HCT116 (cell line): ENCODE measurements at regions not wholly inside any gene's neighbourhood (a gene's known extent, or its start where the extent isn't known, plus 50 kb on each side); places are given as distances from the start of the nearest gene placed in this dataset.

Source experiments
- ATAC-seq: fragments of 200-7000 bp; cut with Tn5 transposase; 2 replicates; pipeline ENCODE4 v1.9.1; 2020; ENCODE audit warnings: mild to moderate bottlenecking, moderate library complexity
- BruUV-seq: library from RNA; stranded (reverse); fragments of 400-500 nt; replicated peaks from 2 replicates; lab custom pipeline; 2021; lab: Mats Ljungman, UMichigan
- CTCF ChIA-PET: fragments of 300-600 bp; sonication (Branson Sonifier 250); formaldehyde crosslinking; loops from one replicate; lab custom pipeline; 2021; ENCODE audit warnings: antibody characterized with exemption; lab: Charles Lee
- POLR2A ChIA-PET: fragments of 300-600, 350-600 bp; sonication (Branson Sonifier 250); formaldehyde crosslinking; loops from one replicate; lab custom pipeline; 2021; ENCODE audit warnings: antibody characterized with exemption; lab: Charles Lee
- RAD21 ChIA-PET, 2 experiments: fragments of 300-600 bp; sonication (Branson Sonifier 250); formaldehyde crosslinking; loops; one replicate each; lab custom pipeline; 2023; ENCODE audit warnings: low total read pairs in 2 of 2; ENCODE audit not compliant: uncharacterized antibody in 2 of 2, unreplicated experiment in 2 of 2, low non-redundant PET in 1 of 2; lab: Charles Lee
- DNase-seq: peaks from one replicate; pipeline ENCODE4 v3.0.0-alpha.2; 2010; ENCODE audit warnings: low read depth, low spot score
- H2AFZ ChIP-seq: fragments of 200-600 bp; shearing (Covaris generic), sonication (generic); 2 replicates; pipeline ENCODE4 v1.6.1; 2017; ENCODE audit warnings: low read depth, mixed run types, mixed read lengths, antibody characterized with exemption, low read length; ENCODE audit not compliant: poor library complexity, severe bottlenecking
- H3K27ac ChIP-seq: 2 replicates; pipeline ENCODE4 v1.5.1; 2012; ENCODE audit warnings: low read depth, low read length
- H3K27me3 ChIP-seq: fragments of 200-600 bp; sonication (generic); 2 replicates; pipeline ENCODE4 v1.6.1; 2016; ENCODE audit warnings: mixed run types, low read length, mixed read lengths; ENCODE audit not compliant: insufficient read depth
- H3K36me3 ChIP-seq, 2 experiments: fragments of 200-500 bp in 1 of 2; fragments of 200-600 bp in 1 of 2; sonication (Bioruptor generic) in 1 of 2; sonication (generic) in 1 of 2; 2 replicates each; pipeline versions ENCODE4 v1.5.1 to v1.6.1; 2014 to 2016; ENCODE audit warnings: low read length in 2 of 2, inconsistent platforms in 1 of 2, mixed read lengths in 1 of 2, mixed run types in 1 of 2; ENCODE audit not compliant: insufficient read depth in 2 of 2, control insufficient read depth in 1 of 2
- H3K4me1 ChIP-seq, 2 experiments: fragments of 200-600 bp in 1 of 2; sonication (generic) in 1 of 2; 2 replicates each; pipeline versions ENCODE4 v1.5.1 to v1.6.1; 2012 to 2017; ENCODE audit warnings: low read length in 2 of 2, inconsistent platforms in 1 of 2, mild to moderate bottlenecking in 1 of 2, mixed read lengths in 1 of 2, mixed run types in 1 of 2, moderate library complexity in 1 of 2; ENCODE audit not compliant: insufficient read depth in 2 of 2, control insufficient read depth in 1 of 2
- H3K4me2 ChIP-seq: fragments of 200-600 bp; sonication (generic); 2 replicates; pipeline ENCODE4 v1.6.1; 2017; ENCODE audit warnings: mixed run types, low read length, mixed read lengths
- H3K4me3 ChIP-seq, 2 experiments: fragments of 200-600 bp in 1 of 2; sonication (generic) in 1 of 2; replicated peaks in 1 of 2; 2 replicates each; pipeline ENCODE4 v1.5.1; 2011 to 2016; ENCODE audit warnings: low read length in 2 of 2, control low read depth in 1 of 2, low read depth in 1 of 2, mild to moderate bottlenecking in 1 of 2, mixed read lengths in 1 of 2, mixed run types in 1 of 2
- H3K79me2 ChIP-seq: fragments of 200-600 bp; sonication (generic); 2 replicates; pipeline ENCODE4 v1.6.1; 2017; ENCODE audit warnings: mild to moderate bottlenecking, mixed run types, low read length, moderate library complexity, mixed read lengths; ENCODE audit not compliant: insufficient read depth
- H3K9ac ChIP-seq: fragments of 200-600 bp; sonication (generic); 2 replicates; pipeline ENCODE4 v1.6.1; 2016; ENCODE audit warnings: low read length, mixed read lengths
- H3K9me2 ChIP-seq: fragments of 200-600 bp; sonication (generic), shearing (Covaris generic); 2 replicates; pipeline ENCODE4 v1.6.1; 2017; ENCODE audit warnings: mixed run types, mild to moderate bottlenecking, moderate library complexity; ENCODE audit not compliant: insufficient read depth
- H3K9me3 ChIP-seq, 2 experiments: fragments of 200-500 bp in 1 of 2; fragments of 200-600 bp in 1 of 2; sonication (Bioruptor generic) in 1 of 2; sonication (generic) in 1 of 2; 2 replicates each; pipeline ENCODE4 v1.6.1; 2014 to 2017; ENCODE audit warnings: low read length in 2 of 2, mixed read lengths in 2 of 2, inconsistent platforms in 1 of 2, low read depth in 1 of 2, mild to moderate bottlenecking in 1 of 2, mixed run types in 1 of 2, moderate library complexity in 1 of 2; ENCODE audit not compliant: control insufficient read depth in 1 of 2, insufficient read depth in 1 of 2
- H4K20me1 ChIP-seq: fragments of 200-600 bp; sonication (generic), shearing (Covaris generic); 2 replicates; pipeline ENCODE4 v1.6.1; 2017; ENCODE audit warnings: mixed run types, mild to moderate bottlenecking, moderate library complexity; ENCODE audit not compliant: insufficient read depth
- ATF3 ChIP-seq: IDR thresholded peaks from 2 replicates; pipeline ENCODE4 v1.6.1; 2012
- CEBPB ChIP-seq: IDR thresholded peaks from 2 replicates; pipeline ENCODE4 v1.6.1; 2012; ENCODE audit warnings: low read depth
- EZH2 ChIP-seq: fragments of 200-600 bp; sonication (generic); IDR thresholded peaks from 2 replicates; pipeline ENCODE4 v1.6.1; 2017; ENCODE audit warnings: antibody characterized with exemption, mixed run types
- JUND ChIP-seq: IDR thresholded peaks from 2 replicates; pipeline ENCODE4 v1.6.1; 2012
- REST ChIP-seq: IDR thresholded peaks from 2 replicates; pipeline ENCODE4 v1.6.1; 2012; ENCODE audit warnings: low read depth
- SRF ChIP-seq: IDR thresholded peaks from 2 replicates; pipeline ENCODE4 v1.6.1; 2012; ENCODE audit warnings: low read depth
- YY1 ChIP-seq: IDR thresholded peaks from 2 replicates; pipeline ENCODE4 v1.6.1; 2011; ENCODE audit warnings: low read length, low read depth, moderate library complexity, mild to moderate bottlenecking; ENCODE audit not compliant: insufficient replicate concordance; ENCODE audit errors: extremely low read depth
- intact Hi-C: fragments of 100-400 bp; cut with micrococcal nuclease; formaldehyde crosslinking; loops from 2 replicates; pipeline ENCODE4 v1.10.0; 2022
- TF ChIP-seq, protein P1 (sequence below), 3 experiments: fragments of 200-600 bp in 1 of 3; sonication (generic) in 1 of 3; IDR thresholded peaks in 2 of 3; conservative IDR thresholded peaks in 1 of 3; 2 replicates each; pipeline ENCODE4 v1.5.1; 2012 to 2017; ENCODE audit warnings: low read depth in 2 of 3, low read length in 2 of 3, antibody characterized with exemption in 1 of 3, borderline replicate concordance in 1 of 3, control low read depth in 1 of 3, mild to moderate bottlenecking in 1 of 3, mixed read lengths in 1 of 3, mixed run types in 1 of 3, moderate library complexity in 1 of 3; ENCODE audit not compliant: insufficient read depth in 1 of 3
- TF ChIP-seq, protein P2 (sequence below): IDR thresholded peaks from 2 replicates; pipeline ENCODE4 v1.6.1; 2011; ENCODE audit warnings: mild to moderate bottlenecking, low read length, moderate library complexity; ENCODE audit not compliant: insufficient replicate concordance; ENCODE audit errors: extremely low read depth

DNA sequence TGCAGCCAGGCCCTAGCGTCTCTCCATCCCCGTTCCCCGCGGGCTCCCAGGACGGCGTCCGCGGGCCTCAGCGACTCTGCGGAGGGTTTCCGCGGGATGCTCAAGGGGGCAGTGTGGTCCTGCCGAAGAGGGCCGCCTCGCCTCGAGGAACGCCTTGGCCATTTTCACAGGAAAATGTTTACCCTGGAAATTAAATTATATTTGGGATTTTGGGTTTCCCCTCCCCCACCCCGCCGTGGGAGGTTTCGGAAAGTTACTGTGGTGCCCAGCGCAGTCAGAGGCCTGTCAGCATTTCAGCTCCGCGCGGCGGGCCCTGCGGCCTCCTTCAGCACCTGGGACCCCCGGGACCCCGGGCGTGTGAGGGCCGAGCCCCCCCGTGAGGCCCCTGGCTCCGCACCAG lies 94.5 kb downstream of the PCTP start:
- H3K9ac ChIP-seq: no peak overlapping the region
- H2AFZ ChIP-seq: no peak overlapping the region
- ChIA-PET CTCF (no interaction called here), POLR2A (no interaction called here), RAD21 (interaction anchor here (0.7 kb wide), 2 partner anchors 22 to 705 kb away, joined by 4 to 5 read pairs; no protein-coding TSS in a partner anchor)
- ATAC-seq (peak; percentile 47), DNase-seq (no peak)
- no peaks in the 10 kb centered on the region for H3K4me1 ChIP-seq
- no peaks in the 10 kb centered on the region for H4K20me1 ChIP-seq
- no peaks in the 10 kb centered on the region for H3K9me2 ChIP-seq
- TF ChIP-seq, protein P1, sequence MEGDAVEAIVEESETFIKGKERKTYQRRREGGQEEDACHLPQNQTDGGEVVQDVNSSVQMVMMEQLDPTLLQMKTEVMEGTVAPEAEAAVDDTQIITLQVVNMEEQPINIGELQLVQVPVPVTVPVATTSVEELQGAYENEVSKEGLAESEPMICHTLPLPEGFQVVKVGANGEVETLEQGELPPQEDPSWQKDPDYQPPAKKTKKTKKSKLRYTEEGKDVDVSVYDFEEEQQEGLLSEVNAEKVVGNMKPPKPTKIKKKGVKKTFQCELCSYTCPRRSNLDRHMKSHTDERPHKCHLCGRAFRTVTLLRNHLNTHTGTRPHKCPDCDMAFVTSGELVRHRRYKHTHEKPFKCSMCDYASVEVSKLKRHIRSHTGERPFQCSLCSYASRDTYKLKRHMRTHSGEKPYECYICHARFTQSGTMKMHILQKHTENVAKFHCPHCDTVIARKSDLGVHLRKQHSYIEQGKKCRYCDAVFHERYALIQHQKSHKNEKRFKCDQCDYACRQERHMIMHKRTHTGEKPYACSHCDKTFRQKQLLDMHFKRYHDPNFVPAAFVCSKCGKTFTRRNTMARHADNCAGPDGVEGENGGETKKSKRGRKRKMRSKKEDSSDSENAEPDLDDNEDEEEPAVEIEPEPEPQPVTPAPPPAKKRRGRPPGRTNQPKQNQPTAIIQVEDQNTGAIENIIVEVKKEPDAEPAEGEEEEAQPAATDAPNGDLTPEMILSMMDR (IDR thresholded peaks at IDR 0.05 in 2 of 3, conservative IDR thresholded peaks at IDR 0.05 in 1 of 3; ENCODE audit: borderline replicate concordance in 1 of 3, insufficient read depth in 1 of 3, low read depth in 2 of 3, low read length in 2 of 3): peak in 1 of 3 experiments; percentile 32; a peak in 2 of 6 replicates
- TF ChIP-seq EZH2 (no peak), YY1 (no peak)
- H3K4me2 ChIP-seq: no peak overlapping the region
- no peak overlapping the region for H3K4me3 ChIP-seq
- no peaks in the 10 kb centered on the region for H3K9me3 ChIP-seq
- H3K27ac ChIP-seq: no peak overlapping the region
- H3K36me3 ChIP-seq: no peaks in the 10 kb centered on the region
- H3K27me3 ChIP-seq: peaks cover 26% of the 10 kb centered on the region
- H3K79me2 ChIP-seq: no peaks in the 10 kb centered on the region
- no TSS peak for BruUV-seq
- intact Hi-C loops: loop anchor here (10.0 kb wide), 1 partner anchor 469 kb away; no protein-coding TSS in a partner anchor

DNA sequence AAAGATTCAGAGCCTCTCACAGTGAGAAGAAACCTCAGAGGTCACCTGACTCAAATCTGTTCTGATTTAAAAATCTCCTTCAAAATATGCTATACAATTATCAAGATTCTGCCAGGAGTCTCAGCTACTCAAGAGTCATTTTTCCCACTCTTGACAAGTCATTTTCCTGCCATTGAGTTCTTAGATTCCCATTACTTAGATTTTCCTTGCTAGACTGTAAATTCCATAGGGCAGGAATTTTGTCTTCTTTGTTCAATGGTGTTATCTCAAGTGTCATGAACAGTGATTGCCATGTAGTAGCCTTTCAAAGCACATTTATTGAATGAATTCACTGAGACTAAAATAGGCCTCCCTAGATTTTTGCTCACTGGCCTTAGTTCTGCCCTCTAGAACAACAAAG lies 95.9 kb downstream of the PCTP start:
- BruUV-seq: no TSS peak
- POLR2A ChIA-PET: no interaction called here
- H4K20me1 ChIP-seq: no peaks in the 10 kb centered on the region
- DNase-seq: no peak
- H3K27ac ChIP-seq: no peak overlapping the region
- no peaks in the 10 kb centered on the region for H3K4me1 ChIP-seq
- no peak overlapping the region for H3K4me3 ChIP-seq
- peaks cover 20% of the 10 kb centered on the region; the same call in 1 of the 2 replicates for H3K27me3 ChIP-seq
- no peak for ATAC-seq
- CTCF ChIA-PET: no interaction called here
- H2AFZ ChIP-seq: no peak overlapping the region
- intact Hi-C loops: loop anchor here (10.0 kb wide), 1 partner anchor 468 kb away; no protein-coding TSS in a partner anchor
- TF ChIP-seq JUND (no peak), REST (no peak), SRF (no peak), ATF3 (no peak), CEBPB (no peak)
- TF ChIP-seq, protein P2, sequence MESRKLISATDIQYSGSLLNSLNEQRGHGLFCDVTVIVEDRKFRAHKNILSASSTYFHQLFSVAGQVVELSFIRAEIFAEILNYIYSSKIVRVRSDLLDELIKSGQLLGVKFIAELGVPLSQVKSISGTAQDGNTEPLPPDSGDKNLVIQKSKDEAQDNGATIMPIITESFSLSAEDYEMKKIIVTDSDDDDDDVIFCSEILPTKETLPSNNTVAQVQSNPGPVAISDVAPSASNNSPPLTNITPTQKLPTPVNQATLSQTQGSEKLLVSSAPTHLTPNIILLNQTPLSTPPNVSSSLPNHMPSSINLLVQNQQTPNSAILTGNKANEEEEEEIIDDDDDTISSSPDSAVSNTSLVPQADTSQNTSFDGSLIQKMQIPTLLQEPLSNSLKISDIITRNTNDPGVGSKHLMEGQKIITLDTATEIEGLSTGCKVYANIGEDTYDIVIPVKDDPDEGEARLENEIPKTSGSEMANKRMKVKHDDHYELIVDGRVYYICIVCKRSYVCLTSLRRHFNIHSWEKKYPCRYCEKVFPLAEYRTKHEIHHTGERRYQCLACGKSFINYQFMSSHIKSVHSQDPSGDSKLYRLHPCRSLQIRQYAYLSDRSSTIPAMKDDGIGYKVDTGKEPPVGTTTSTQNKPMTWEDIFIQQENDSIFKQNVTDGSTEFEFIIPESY: no peak
- H3K36me3 ChIP-seq: no peaks in the 10 kb centered on the region
- H3K79me2 ChIP-seq: no peaks in the 10 kb centered on the region
- no peaks in the 10 kb centered on the region for H3K9me2 ChIP-seq
- no peak overlapping the region for H3K9ac ChIP-seq
- RAD21 ChIA-PET: no interaction called here
- no peaks in the 10 kb centered on the region for H3K9me3 ChIP-seq
- no peak overlapping the region for H3K4me2 ChIP-seq
